OCI-LY3 (cell line): ENCODE measurements at regions not wholly inside any gene's neighbourhood (a gene's known extent, or its start where the extent isn't known, plus 50 kb on each side); places are given as distances from the start of the nearest gene placed in this dataset.
"Not testable (repeated sequence)": the region's sequence is repeated elsewhere in the genome, so short reads cannot be mapped to it uniquely, and the experiment has no call there.

Experiments used
- EZH2phosphoT487 ChIP-seq: fragments of 200-600 bp; shearing (Covaris generic); IDR thresholded peaks from 2 replicates; pipeline ENCODE4 v1.6.1; 2018; ENCODE audit warnings: antibody characterized with exemption, mixed run types, low read depth
- TF ChIP-seq, protein P1 (sequence below): fragments of 200-600, 300-600 bp; sonication (generic); IDR thresholded peaks from 2 replicates; pipeline ENCODE4 v1.5.1; 2014; ENCODE audit warnings: antibody characterized with exemption, low read length, low read depth

DNA sequence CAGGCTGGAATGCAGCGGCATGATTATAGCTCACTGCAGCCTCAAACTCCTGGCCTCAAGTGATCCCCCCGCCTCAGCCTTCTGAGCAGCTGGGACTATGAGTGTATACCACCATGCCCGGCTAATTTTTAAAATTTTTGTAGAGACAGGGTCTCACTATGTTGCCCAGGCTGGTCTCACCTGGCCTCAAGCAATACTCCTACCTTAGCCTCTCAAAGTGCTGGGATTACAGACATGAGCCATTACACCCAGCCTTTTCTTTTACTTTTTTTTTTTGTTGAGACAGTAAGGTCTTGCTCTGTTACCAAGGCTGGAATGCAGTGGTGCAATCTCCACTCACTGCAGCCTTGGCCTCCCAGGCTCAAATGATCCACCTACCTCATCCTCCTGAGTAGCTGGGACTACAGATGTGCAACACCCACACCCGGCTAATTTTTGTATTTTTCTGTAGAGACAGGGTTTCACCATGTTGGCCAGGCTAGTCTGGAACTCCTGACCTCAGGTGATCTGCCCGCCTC, 155.5 kb downstream of the IGLL1 start:
- TF ChIP-seq, protein P1, sequence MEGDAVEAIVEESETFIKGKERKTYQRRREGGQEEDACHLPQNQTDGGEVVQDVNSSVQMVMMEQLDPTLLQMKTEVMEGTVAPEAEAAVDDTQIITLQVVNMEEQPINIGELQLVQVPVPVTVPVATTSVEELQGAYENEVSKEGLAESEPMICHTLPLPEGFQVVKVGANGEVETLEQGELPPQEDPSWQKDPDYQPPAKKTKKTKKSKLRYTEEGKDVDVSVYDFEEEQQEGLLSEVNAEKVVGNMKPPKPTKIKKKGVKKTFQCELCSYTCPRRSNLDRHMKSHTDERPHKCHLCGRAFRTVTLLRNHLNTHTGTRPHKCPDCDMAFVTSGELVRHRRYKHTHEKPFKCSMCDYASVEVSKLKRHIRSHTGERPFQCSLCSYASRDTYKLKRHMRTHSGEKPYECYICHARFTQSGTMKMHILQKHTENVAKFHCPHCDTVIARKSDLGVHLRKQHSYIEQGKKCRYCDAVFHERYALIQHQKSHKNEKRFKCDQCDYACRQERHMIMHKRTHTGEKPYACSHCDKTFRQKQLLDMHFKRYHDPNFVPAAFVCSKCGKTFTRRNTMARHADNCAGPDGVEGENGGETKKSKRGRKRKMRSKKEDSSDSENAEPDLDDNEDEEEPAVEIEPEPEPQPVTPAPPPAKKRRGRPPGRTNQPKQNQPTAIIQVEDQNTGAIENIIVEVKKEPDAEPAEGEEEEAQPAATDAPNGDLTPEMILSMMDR: not testable (repeated sequence)
- TF ChIP-seq EZH2phosphoT487: not testable (repeated sequence)
